UCSD-AML1 (cell line): ENCODE measurements at regions not wholly inside any gene's neighbourhood (a gene's known extent, or its start where the extent isn't known, plus 50 kb on each side); places are given as distances from the start of the nearest gene placed in this dataset.
"Not testable (repeated sequence)": the region's sequence is repeated elsewhere in the genome, so short reads cannot be mapped to it uniquely, and the experiment has no call there.

Experiments used
- DNase-seq: peaks from one replicate; lab custom pipeline; 2025; ENCODE audit not compliant: unreplicated experiment; lab: John Stamatoyannopoulos, UW

DNA sequence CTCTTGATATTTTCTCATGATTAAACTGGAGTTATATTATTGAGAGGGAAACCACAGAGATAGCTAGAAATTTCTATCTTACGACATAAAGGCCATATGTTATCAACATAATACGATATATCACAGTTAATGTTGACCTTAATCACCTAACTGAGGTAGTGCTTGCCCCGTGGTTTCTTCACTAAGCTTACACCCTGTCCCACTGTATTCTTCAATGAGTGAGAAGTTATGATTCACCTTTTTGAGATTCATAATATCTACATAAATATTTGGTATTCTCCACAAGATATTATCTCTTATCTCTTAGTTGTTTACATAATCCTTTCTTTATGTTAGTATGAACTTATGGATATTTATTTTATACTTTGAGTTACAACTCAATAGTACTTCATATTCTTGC is 1714.1 kb downstream of the BRINP3 start:
- DNase-seq: no peak

DNA sequence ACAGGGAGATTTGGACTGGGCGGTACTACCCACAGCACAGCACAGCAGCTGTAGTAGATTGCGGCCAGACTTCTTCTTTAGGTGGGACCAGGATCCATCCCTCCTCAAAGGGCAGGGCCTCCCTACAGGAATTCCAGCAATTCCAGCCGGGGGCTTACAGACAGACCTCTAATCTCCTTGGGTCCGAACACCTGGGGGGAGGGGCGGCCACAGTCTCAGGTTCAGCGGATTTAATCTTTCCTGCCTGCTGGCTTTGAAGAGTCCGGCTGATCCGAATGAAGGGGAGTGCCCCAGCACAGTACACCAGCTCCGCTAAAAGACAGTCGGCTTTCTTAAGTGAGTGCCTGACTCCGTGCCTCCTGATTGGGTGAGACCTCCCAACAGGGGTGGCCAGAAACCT is 1708.5 kb downstream of the BRINP3 start:
- DNase-seq: no peak

DNA sequence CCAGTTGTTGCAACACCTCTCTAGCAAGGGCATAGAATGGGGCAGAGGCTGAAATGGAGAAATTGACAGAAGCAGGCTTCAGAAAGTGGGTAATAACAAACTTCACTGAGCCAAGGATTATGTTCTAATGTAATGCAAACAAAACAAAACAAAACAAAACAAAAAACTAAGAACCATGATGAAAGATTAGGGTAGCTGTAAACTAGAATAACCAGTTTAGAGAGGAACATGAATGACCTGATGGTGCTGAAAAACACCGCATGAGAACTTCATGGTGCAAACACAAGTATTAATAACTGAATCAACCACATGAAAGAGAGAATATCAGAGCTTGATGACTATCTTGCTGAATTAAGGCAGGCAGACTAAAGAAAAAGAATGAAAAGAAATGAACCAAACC is 1707.7 kb downstream of the BRINP3 start:
- no peak for DNase-seq

DNA sequence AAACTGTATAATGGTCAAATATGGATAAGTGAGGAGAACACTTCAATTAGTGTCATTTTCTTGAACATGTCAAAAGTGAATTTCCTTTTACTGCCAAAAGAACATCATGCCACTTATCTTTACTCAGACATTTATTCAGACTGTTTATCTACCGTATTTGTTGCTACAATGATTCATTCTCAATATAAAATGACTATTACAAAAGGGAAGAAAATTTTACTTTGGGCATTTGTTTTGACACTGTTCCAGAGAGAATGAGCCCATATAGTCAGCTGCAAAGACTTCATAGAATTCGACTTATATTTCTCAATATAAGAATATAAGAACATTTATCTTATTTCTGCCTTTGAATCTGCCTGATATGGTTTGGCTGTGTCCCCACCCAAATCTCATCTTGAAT is 1699.1 kb downstream of the BRINP3 start:
- DNase-seq: no peak

DNA sequence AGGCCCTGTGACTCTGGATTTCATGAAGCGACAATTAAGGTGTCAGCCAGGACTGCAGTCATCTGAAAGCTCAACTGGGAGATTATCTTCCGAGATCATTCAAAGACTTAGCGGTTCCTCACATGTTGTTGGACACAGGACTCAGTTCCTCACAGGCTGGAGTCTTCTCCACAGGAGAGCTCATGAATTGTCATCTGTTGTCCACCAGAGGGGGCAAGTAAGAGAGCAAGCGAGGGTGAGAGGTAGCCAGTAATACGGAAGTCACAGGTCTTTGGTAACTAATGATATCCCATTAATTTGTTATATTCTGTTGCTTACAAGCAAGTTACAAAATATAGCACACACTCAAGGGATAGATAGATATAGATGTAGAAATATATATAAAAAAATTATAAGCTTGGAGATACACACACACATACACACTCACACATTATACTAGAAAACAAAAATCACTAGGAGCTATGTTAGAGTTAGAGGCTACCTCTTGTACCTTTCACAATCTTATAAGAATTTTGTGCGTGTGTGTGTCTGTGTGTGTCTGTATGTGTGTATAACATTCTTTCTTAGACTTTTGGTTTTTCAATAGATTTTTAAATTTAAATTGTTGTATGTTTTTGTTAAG is 1695.3 kb downstream of the BRINP3 start:
- DNase-seq: peak; percentile 10

DNA sequence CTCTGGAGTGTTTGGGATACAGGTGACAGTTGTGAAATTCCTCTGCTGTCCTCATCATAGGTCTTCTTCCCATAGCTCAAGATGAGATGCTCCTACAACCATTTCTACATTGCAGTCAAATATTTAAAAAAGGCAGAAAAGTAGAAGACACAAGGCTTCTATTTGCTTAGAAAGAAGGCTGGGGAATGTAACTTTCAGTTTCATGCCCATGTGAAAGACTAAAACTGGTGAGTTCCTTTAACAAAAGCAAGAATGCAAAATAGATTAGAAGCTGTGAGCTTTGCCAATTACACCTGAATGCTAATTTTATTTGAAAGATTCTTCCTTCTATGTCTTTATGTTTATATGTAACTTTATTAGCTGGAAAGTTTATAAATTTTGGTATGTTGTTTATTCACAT is 1682.7 kb downstream of the BRINP3 start:
- DNase-seq: no peak

DNA sequence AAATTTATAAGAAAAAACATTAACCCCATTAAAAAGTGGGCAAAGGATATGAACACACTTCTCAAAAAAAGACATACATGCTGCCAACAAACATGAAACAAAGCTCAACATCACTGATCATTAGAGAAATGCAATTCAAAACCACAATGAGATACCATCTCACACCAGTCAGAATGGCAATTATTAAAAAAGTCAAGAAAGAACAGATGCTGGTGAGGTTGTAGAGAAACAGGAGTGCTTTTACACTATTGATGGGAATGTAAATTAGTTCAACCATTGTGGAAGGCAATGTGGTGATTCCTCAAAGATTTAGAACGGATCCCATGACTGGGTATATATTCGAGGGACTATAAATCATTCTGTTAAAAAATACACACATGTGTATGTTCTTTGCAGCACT is 1665.5 kb downstream of the BRINP3 start:
- DNase-seq: not testable (repeated sequence)

DNA sequence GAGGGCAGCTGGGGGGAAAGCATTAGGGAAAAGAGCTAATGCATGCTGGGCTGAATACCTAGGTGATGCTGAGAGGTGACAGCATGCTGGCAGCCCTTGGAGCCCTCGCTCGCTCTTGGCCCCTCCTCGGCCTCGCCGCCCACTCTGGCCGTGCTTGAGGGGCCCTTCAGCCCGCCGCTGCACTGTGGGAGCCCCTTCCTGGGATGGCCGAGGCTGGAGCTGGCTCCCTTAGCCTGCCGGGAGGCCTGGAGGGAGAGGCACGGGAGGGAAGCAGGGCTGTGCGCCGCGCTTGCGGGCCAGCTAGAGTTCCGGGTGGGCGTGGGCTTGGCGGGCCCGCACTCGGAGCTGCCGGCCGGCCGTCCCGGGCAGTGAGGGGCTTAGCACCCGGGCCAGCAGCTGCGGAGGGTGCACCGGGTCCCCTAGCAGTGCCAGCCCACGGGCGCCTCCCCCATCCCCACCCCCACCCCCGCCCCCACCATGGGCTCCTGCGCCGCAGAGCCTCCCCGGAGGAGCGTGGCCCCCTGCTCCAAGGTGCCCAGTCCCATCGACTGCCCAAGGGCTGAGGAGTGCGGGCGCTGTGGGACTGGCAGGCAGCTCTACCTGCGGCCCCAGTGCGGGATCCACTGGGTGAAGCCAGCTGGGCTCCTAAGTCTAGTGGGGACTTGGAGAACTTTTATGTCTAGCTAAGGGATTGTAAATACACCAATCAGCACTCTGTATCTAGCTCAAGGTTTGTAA is 1664.7 kb downstream of the BRINP3 start:
- peak; percentile 1 for DNase-seq

DNA sequence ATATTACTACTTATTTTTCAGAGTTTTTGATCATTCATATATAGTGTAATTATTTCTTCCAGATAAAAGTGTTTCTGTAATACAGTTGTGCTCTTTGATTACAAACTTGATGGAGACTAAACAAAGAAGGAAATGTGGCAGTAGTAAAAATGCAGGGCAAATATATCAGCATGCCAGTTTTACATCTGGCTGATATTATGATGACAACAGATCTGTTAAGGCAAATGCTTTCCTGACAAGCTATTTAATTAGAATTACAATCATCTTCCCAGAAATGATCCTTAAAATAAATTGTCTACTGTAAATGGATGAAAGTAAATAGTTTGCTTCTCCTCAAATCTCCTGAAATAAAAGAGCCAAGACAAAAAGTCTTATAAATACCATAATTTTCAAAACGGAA is 1659.8 kb downstream of the BRINP3 start:
- DNase-seq: no peak

DNA sequence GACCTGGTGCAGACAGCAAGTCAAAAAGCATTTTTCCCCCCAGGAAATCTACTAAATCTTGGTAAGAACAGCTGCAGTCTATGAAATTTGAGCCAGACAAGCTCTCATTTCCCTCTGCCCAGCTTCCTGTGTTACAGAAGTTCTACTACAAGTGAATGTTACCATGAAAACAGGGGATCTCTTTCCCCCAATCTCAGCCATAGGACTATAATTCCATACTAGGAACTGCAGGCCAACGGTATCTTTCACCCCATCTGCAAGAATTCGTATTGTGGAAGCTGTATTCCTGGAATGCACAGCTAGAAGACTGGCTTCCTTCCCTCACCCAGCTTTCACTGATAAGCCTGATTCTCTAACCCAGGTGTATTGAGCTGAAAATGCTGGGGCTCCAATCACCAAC is 1655.4 kb downstream of the BRINP3 start:
- no peak for DNase-seq

DNA sequence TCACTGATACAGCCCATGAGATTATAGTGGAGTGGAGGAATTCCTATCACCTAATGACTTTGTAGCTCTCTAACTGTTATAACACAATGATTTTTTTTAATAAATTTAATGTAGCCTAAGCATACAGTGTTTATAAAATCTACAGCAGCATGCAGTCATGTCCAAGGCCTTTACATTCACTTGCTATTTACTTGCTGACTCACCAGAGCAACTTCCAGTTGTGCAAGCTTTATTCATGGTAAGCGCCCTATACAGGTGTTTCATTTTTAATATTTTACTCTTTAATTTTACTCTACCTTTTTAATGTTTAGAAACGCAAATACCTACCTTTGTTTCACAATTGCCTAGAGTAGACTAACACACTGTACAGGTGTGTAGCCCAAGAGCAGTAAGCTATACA is 1652.2 kb downstream of the BRINP3 start:
- DNase-seq: no peak

DNA sequence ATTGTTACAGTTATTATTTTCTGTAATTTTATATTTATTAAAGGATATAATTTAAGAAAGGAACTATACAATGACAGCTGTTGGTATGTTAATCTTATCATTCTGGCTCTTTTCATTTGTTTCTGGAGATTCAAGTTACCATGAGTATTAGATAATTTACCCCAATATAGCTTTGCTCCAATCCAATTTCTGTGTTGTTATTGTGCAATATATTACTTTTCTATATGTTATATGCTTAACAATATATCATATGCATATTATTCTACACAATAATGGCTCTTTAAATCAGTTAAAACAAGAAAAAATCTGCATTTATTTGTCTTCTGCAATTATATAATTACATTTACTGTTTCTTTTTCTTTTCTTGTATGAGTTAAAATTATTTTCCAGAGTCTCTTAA is 1650.9 kb downstream of the BRINP3 start:
- no peak for DNase-seq

DNA sequence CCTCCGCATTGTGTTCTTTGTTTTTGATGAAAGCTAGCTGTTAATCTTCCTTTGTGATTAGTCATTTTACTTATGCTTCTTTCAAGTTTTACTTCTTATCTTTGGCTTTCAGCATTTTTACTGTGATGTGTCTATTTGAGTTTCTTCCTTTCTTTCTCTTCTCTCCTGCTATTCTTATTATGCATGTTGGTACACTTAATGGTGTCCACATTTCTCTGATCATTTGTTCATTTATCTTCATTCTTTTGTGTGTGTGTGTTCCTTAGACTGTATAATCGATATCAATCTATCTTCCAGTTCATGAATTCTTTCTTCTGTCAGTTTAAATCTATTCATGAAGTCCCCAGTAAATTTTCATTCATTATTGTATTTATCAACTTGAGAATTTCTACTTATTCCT is 1650.3 kb downstream of the BRINP3 start:
- no peak for DNase-seq

DNA sequence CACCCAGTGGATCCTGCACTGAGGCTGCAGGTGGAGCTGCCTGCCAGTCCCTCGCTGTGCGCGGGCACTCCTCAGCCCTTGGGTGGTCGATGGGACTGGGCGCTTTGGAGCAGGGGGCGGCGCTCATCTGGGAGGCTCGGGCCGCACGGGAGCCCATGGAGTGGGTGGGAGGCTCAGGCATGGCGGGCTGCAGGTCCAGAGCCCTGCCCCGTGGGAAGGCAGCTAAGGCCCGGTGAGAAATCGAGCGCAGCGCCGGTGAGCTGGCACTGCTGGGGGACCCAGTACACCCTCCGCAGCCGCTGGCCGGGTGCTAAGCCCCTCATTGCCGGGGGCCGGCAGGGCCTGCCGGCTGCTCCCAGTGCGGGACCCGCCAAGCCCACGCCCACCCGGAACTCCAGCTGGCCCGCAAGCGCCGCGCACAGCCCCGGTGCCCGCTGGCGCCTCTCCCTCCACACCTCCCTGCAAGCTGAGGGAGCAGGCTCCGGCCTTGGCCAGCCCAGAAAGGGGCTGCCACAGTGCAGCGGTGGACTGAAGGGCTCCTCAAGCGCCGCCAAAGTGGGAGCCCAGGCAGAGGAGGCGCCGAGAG is 1636.5 kb downstream of the BRINP3 start:
- DNase-seq: peak; percentile 1

DNA sequence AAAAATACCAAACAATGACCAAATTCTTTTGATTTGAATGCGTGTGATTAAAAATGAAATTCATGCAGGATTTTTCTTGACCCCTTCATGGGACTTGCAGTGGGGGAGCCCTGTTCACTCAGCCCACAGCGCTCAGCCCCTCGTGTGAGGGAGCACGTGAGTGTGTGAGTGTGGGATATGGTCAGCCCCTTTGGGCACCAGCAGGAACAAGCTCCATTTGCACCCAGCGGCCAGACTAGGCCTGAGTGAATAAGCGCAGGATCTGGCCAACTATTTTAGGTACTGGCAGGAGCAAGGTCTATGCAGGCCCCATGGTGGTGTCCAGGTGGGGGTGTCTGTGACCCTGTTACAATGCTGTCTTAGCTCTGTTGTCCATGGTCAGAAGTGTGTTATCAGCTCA is 1631.2 kb downstream of the BRINP3 start:
- peak; percentile 3 for DNase-seq

DNA sequence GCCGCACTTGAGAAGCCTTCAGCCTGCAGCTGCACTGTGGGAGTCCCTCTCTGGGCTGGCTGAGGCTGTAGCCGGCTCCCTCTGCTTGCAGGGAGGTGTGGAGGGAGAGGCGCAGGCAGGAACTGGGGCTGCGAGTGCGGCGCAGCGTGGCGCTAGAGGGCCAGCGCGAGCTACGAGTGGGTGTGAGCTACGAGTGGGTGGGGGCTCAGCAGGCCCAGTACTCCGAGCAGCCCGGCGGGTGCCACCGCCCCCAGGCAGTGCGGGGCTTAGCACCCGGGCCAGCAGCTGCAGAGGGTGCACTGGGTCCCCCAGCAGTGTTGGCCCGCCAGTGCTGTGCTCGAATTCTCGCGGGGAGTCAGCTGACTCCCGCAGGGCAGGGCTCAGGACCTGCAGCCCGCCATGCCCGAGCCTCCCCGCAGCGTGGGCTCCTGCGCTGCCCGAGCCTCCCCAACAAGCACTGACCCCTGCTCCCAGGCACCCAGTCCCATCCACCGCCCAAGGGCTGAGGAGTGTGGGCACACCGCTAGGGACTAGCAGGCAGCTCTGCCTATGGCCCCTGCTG is 1620.1 kb downstream of the BRINP3 start:
- DNase-seq: no peak

DNA sequence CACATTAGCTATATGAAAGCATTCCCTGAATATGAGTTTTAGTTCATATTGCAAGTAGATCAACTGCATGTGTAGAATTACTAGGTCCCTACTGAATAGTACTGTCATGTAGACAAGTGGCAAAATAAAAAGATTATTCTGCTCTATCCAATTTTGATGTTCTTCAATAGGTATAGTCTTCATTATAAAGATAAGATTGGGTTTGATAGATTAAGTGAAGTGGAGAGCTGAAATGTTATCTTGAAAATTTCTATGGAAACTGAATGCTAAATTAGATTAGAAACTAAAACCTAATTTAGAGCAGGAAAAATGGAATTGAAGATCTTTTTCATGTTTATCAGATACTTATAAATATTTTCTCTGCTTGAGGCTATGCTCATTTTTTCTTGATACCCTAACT is 1610.0 kb downstream of the BRINP3 start:
- DNase-seq: no peak

DNA sequence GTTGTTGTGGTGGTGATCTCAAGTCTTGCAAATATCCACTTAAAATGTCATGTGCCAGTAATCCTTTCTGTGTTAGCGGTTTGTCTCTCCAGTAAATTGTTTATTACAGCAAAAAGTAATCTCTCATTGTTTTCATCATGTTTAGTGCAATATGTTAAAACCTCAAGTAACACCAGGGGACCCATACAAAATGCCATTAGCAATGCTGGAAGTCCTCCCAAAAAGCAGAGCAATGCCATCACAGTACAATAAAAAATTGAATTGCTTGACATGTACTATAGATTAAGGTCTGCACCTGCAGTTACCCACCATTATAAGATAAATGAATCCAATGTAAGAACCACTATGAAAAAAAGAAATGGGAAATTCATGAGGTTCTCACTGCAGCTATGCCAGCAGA is 1606.5 kb downstream of the BRINP3 start:
- DNase-seq: no peak

DNA sequence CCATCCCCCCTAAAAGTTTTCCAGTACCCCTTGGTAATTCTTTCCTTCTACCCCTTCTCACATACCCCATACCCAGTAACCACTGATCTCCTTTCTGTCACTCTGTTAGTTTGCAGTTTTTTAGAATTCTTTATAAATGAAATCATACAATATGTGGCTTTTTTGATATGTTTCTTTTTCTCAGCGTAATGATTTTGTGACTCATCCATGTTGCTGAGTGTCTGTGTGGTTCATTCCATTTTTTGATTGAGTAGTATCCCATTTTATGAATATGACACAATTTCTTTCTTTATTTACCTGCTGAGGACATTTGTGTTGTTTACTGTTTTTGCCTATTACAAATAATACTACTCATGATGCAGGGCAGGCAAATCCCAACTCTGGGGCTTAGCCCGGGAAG is 1605.3 kb downstream of the BRINP3 start:
- no peak for DNase-seq

DNA sequence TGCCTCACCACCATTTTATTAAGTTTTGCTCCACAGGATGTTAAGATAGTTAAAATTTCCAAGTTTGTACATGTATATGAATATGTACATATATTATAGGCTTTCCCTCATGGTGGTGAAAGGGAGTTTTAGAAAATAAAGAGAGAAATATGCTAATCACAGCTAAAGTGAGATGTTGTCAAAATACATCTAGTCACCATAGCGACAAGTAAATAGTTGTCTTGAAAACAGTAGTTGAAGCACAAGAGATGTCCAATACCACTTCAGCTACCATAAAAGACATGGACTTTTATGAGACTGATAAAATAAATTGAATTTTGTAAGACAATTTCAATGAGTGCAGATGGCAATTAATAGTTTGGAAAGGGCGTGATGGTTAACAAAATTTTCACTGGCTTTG is 1600.0 kb downstream of the BRINP3 start:
- no peak for DNase-seq

DNA sequence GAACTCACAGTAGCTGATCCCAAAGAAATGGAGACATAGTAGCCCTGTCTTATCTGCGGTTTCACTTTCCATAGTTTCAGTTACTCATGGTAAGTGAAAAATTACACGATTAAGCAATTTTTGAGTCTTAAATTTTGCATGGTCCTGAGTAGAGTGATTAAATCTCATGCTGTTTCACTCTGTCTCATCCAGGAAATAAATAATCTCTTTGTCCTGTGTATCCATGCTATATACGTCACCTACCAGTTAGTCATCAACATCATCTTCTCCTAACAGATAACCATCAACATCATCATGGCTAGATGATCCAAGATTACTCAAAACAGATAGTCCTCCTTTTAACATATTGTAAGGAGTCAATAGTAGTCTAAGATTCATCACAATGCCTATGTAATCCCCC is 1589.3 kb downstream of the BRINP3 start:
- DNase-seq: no peak

DNA sequence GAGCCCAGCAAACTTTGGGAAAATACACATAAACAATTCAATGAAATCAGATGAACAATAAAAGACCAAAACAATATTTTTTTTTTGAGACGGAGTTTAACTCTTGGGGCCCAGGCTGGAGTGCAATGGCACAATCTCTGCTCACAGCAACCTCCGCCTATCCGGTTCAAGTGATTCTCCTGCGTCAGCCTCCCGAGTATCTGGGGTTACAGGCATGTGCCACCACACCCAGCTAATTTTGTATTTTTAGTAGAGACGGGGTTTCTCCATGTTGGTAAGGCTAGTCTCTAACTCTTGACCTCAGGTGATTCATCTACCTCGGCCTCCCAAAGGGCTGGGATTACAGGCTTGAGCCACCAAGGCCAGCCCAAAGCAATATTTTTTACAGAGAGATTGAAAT is 1588.5 kb downstream of the BRINP3 start:
- no peak for DNase-seq
